PC-3 (cell line): ENCODE measurements at regions not wholly inside any gene's neighbourhood (a gene's known extent, or its start where the extent isn't known, plus 50 kb on each side); places are given as distances from the start of the nearest gene placed in this dataset.

ENCODE experiments used
- ATAC-seq: fragments of 200-7000 bp; cut with Tn5 transposase; 2 replicates; pipeline ENCODE4 v1.9.1; 2020; ENCODE audit warnings: mild to moderate bottlenecking, moderate library complexity
- BruUV-seq: library from RNA; stranded (reverse); fragments of 400-500 nt; replicated peaks from 2 replicates; lab custom pipeline; 2021; lab: Mats Ljungman, UMichigan
- CTCF ChIA-PET: fragments of 300-600 bp; sonication (Branson Sonifier 250); formaldehyde crosslinking; loops from one replicate; lab custom pipeline; 2022; ENCODE audit warnings: antibody characterized with exemption; lab: Charles Lee
- POLR2A ChIA-PET: fragments of 300-600 bp; sonication (Branson Sonifier 250); formaldehyde crosslinking; loops from one replicate; lab custom pipeline; 2022; ENCODE audit warnings: antibody characterized with exemption; ENCODE audit not compliant: unreplicated experiment; lab: Charles Lee
- DNase-seq: peaks from one replicate; pipeline ENCODE4 v3.0.0-alpha.2; 2015
- H2AFZ ChIP-seq: fragments of 300-600 bp; sonication (generic); 2 replicates; pipeline ENCODE4 v1.6.0; 2016; ENCODE audit warnings: antibody characterized with exemption, low read length
- H3F3A ChIP-seq: fragments of 300-600 bp; sonication (generic); one replicate; pipeline ENCODE4 v1.6.0; 2017; ENCODE audit warnings: antibody characterized with exemption, low read length, control low read depth, mild to moderate bottlenecking; ENCODE audit not compliant: unreplicated experiment
- H3K27ac ChIP-seq: fragments of 300-600 bp; sonication (generic); 2 replicates; pipeline ENCODE4 v1.5.1; 2016; ENCODE audit warnings: mild to moderate bottlenecking, low read length
- H3K27me3 ChIP-seq: fragments of 300-600 bp; sonication (generic); 2 replicates; pipeline ENCODE4 v1.6.1; 2016; ENCODE audit warnings: low read length, mixed read lengths
- H3K36me3 ChIP-seq: fragments of 300-600 bp; sonication (generic); 2 replicates; pipeline ENCODE4 v1.6.1; 2016; ENCODE audit warnings: low read depth, mixed run types, low read length, mixed read lengths
- H3K4me1 ChIP-seq: fragments of 300-600 bp; sonication (generic); 2 replicates; pipeline ENCODE4 v1.5.1; 2016; ENCODE audit warnings: low read length; ENCODE audit not compliant: insufficient read depth
- H3K4me2 ChIP-seq: fragments of 300-600 bp; sonication (generic); 2 replicates; pipeline ENCODE4 v1.6.0; 2016; ENCODE audit warnings: low read length
- H3K4me3 ChIP-seq: fragments of 300-600 bp; sonication (generic); 2 replicates; pipeline ENCODE4 v1.5.1; 2016; ENCODE audit warnings: mild to moderate bottlenecking, low read length, mixed read lengths
- H3K79me2 ChIP-seq: fragments of 300-600 bp; sonication (generic); 2 replicates; pipeline ENCODE4 v1.6.1; 2017; ENCODE audit warnings: low read length, mixed read lengths
- H3K9ac ChIP-seq: fragments of 300-600 bp; sonication (generic); 2 replicates; pipeline ENCODE4 v1.6.0; 2016; ENCODE audit warnings: mild to moderate bottlenecking, low read length
- H3K9me2 ChIP-seq: fragments of 300-600 bp; sonication (generic); replicated peaks from 2 replicates; pipeline ENCODE4 v1.6.1; 2016; ENCODE audit warnings: mixed run types, low read length, mixed read lengths
- H3K9me3 ChIP-seq: fragments of 300-600 bp; sonication (generic); 2 replicates; pipeline ENCODE4 v1.6.1; 2016; ENCODE audit warnings: low read length, mixed read lengths
- H4K20me1 ChIP-seq: fragments of 300-600 bp; sonication (generic); 2 replicates; pipeline ENCODE4 v1.6.1; 2016; ENCODE audit warnings: low read length, mixed read lengths
- EZH2 ChIP-seq: fragments of 300-600 bp; sonication (generic); IDR thresholded peaks from one replicate; pipeline ENCODE4 v1.6.1; 2017; ENCODE audit warnings: antibody characterized with exemption, mild to moderate bottlenecking, low read length; ENCODE audit not compliant: unreplicated experiment
- EZH2phosphoT487 ChIP-seq: fragments of 300-600 bp; sonication (generic); IDR thresholded peaks from 2 replicates; pipeline ENCODE4 v1.6.1; 2018; ENCODE audit warnings: mild to moderate bottlenecking, antibody characterized with exemption, low read length, borderline replicate concordance
- intact Hi-C: fragments of 100-400 bp; cut with micrococcal nuclease; formaldehyde crosslinking; loops from 2 replicates; pipeline ENCODE4 v1.9.0; 2023
- TF ChIP-seq, protein P1 (sequence below): fragments of 300-600 bp; sonication (generic); conservative IDR thresholded peaks from 2 replicates; pipeline ENCODE4 v1.5.1; 2017; ENCODE audit warnings: antibody characterized with exemption, low read depth, mild to moderate bottlenecking, low read length

GRCh38 chr19:31759359-31759758 is 410.1 kb upstream of the TSHZ3 start:
- BruUV-seq = no TSS peak
- CTCF ChIA-PET = no interaction called here

DNA sequence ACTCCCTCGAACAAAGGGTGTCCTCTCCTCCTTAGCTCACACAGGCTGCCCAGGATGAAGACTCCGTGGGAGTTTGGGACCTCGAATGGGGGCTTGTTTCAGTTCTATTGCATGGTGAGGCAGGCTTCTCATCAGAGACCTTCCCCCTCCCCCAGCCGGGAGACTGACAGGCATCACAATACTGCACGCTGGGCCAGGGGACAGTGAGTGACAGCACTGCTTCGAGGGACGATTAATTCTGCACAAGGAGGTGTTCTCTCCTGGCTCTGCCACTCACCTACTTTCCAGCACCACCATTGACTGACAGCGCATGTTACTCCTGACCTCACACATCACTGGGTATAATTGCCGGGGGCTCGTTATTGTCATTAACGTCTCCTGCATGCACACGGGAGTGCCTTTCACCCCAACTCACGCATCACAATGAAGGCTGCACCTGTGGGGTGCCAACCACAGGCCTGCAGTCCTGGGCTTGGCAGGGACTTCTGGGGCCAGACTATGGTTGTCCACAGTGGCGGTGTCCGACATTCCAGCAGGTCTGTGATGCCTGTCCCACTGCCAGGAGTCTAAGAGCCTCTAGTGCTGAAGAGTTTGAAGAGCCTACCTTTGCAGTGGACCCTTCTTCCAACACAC is 412.2 kb upstream of the TSHZ3 start:
- ChIA-PET POLR2A (no interaction called here), CTCF (no interaction called here)
- ATAC-seq (no peak), DNase-seq (no peak)
- TF ChIP-seq EZH2phosphoT487 (no peak), EZH2 (no peak)
- TF ChIP-seq, protein P1, sequence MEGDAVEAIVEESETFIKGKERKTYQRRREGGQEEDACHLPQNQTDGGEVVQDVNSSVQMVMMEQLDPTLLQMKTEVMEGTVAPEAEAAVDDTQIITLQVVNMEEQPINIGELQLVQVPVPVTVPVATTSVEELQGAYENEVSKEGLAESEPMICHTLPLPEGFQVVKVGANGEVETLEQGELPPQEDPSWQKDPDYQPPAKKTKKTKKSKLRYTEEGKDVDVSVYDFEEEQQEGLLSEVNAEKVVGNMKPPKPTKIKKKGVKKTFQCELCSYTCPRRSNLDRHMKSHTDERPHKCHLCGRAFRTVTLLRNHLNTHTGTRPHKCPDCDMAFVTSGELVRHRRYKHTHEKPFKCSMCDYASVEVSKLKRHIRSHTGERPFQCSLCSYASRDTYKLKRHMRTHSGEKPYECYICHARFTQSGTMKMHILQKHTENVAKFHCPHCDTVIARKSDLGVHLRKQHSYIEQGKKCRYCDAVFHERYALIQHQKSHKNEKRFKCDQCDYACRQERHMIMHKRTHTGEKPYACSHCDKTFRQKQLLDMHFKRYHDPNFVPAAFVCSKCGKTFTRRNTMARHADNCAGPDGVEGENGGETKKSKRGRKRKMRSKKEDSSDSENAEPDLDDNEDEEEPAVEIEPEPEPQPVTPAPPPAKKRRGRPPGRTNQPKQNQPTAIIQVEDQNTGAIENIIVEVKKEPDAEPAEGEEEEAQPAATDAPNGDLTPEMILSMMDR = no peak
- no peak overlapping the region for H2AFZ ChIP-seq
- no peaks in the 10 kb centered on the region for H3K36me3 ChIP-seq
- intact Hi-C loops = no loop called here
- H3K79me2 ChIP-seq = no peaks in the 10 kb centered on the region
- no peaks in the 10 kb centered on the region for H3K9me3 ChIP-seq
- H3K27ac ChIP-seq = no peak overlapping the region
- no peaks in the 10 kb centered on the region for H3K4me1 ChIP-seq
- no peaks in the 10 kb centered on the region for H3K27me3 ChIP-seq
- no peaks in the 10 kb centered on the region for H4K20me1 ChIP-seq
- H3K4me3 ChIP-seq = no peak overlapping the region
- H3F3A ChIP-seq = no peaks in the 10 kb centered on the region
- H3K9ac ChIP-seq = no peak overlapping the region
- no TSS peak for BruUV-seq
- no peak overlapping the region for H3K4me2 ChIP-seq
- H3K9me2 ChIP-seq = no peaks in the 10 kb centered on the region

More at GRCh38 chr19:31759359-31759758, 410.1 kb upstream of the TSHZ3 start:
- Histone ChIP-seq H3K79me2 (no peaks in the 10 kb centered on the region), H3K4me3 (no peak overlapping the region), H3K27me3 (no peaks in the 10 kb centered on the region), H3K9ac (no peak overlapping the region), H3K4me1 (no peaks in the 10 kb centered on the region), H3K4me2 (no peak overlapping the region), H2AFZ (no peak overlapping the region), H4K20me1 (no peaks in the 10 kb centered on the region), H3K9me2 (no peaks in the 10 kb centered on the region), H3F3A (no peaks in the 10 kb centered on the region), H3K9me3 (no peaks in the 10 kb centered on the region), H3K36me3 (no peaks in the 10 kb centered on the region), H3K27ac (no peak overlapping the region)
- intact Hi-C loops = no loop called here
- POLR2A ChIA-PET = no interaction called here
- ATAC-seq = no peak
- DNase-seq = no peak
- TF ChIP-seq, protein P1 = no peak
- no peak for TF ChIP-seq EZH2phosphoT487
- TF ChIP-seq EZH2 = no peak

GRCh38 chr19:31770223-31770622 is 421.0 kb upstream of the TSHZ3 start:
- Histone ChIP-seq H3K9me2 (no peaks in the 10 kb centered on the region), H3K27me3 (no peaks in the 10 kb centered on the region), H3K4me3 (no peak overlapping the region), H3K79me2 (no peaks in the 10 kb centered on the region), H3K9me3 (no peaks in the 10 kb centered on the region), H3K36me3 (no peaks in the 10 kb centered on the region), H4K20me1 (no peaks in the 10 kb centered on the region), H3F3A (no peaks in the 10 kb centered on the region), H3K27ac (no peak overlapping the region), H2AFZ (no peak overlapping the region), H3K4me2 (no peak overlapping the region), H3K9ac (no peak overlapping the region), H3K4me1 (no peaks in the 10 kb centered on the region)
- DNase-seq = no peak
- TF ChIP-seq EZH2 (no peak), EZH2phosphoT487 (no peak)
- TF ChIP-seq, protein P1 = no peak
- no TSS peak for BruUV-seq
- ATAC-seq = no peak
- POLR2A ChIA-PET = no interaction called here
- intact Hi-C loops = no loop called here
- CTCF ChIA-PET = no interaction called here
